NCI-H2227 treated with DMSO at 0.1 percent for 48 hours (cell line): ENCODE measurements at regions not wholly inside any gene's neighbourhood (a gene's known extent, or its start where the extent isn't known, plus 50 kb on each side); places are given as distances from the start of the nearest gene placed in this dataset.
"Not testable (repeated sequence)": the region's sequence is repeated elsewhere in the genome, so short reads cannot be mapped to it uniquely, and the experiment has no call there.

ENCODE experiments used
- DNase-seq: peaks from one replicate; lab custom pipeline; 2025; lab: John Stamatoyannopoulos, UW

DNA sequence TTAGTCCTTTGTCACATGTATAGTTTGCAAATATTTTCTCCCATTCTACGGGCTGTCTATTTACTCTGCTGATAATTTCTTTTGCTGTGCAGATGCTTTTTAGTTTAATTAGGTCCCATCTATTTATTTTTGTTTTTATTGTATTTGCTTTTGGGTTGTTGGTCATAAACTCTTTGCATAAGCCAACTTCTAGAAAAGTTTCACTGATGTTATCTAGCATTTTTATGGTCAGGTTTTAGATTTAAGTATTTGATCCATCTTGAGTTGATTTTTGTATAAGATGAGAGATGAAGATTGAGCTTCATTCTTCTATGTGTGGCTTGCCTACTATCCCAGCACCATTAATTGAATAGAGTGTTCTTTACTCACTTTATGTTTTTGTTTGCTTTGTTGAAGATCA is 1008.4 kb upstream of the ATXN7L3B start:
- DNase-seq, result no peak

DNA sequence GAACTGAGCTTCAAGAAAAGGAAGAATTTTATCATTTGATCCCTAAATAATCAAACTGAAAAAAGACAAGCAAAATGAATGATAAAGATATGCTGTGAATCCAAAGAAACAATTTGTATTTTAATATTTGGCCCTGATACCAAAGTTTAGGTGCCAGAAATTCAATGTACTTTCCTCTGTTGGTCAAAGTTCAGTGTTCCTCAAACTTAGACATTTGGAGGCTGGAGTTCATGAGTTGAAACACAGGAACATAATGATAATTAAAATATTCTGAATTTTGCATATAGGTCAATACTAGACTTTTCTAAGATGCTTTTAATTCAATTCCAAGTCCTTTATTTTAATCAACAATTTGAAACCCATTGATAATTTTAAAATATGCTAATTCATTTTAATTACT is 1007.7 kb upstream of the ATXN7L3B start:
- DNase-seq, result no peak

DNA sequence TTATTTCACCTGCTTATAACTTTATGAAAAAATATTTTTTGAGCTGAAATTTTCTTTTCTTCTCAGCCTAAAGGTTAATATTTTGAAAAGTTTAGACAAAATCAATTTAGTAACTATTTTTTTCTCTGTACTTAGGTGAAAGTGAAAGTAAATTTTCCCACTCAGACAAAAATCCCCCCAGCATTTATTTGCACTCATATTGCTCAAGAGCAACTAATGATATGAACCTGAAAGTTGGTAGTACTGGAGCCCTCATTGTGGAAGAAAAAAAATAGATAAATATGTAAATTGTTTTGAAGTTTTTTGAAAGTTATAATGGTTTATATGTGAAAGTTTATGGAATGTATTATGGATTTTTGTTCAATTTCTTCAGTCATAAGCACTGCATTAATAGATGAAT is 1005.9 kb upstream of the ATXN7L3B start:
- DNase-seq, result no peak

DNA sequence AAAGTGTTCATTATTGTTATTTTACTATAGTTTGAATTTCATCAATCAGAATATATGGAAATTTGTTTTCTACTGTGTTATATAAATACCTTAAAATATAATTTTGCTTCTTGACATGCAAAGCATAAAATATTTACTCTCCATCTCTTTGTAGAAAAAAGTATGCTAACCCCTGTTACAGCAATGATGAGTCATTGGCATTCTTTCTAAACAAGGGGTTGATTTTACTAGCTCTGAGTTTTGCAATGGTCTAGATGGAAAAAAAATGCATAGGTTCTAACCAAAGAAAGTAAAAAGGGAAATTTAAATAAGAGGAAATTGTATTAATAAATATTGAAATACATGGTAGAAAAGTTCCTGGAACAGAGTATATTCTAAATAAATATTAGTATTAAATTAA is 990.2 kb upstream of the ATXN7L3B start:
- no peak for DNase-seq

DNA sequence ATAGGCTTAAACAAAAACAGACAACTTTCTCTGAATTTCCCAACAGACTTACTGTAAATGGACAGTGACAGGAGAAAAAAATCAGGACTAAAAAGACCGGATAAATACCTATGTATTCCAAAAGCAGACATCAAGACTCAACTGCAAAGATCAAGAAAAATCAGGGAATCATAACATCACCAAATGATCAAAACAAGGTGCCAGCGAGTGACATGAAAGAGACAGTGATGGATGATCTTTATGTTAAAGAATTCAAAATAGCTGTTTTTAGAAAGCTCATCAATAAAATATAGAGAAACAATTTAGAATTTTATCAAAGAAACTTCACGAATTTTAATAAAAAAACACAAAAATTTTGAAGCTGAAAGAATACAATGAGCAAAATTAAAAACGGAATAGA is 952.5 kb upstream of the ATXN7L3B start:
- no peak for DNase-seq

DNA sequence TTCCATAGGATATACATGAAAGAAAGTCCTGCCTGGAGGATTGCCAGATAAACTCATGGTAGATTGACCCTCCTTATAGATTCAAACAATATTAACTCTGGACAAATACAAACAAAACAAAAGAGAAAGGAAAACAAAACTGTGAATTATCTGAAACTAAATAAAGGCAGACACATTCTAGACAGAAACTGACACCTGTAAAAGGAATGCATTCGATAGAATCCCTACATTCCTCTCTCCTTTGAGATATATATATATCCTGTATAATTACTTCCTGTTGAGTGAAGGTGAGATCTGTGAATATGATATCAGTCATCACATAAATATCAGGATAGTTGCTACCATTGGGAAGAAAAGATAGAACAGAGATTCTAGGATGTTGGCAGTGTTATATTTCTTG is 948.4 kb upstream of the ATXN7L3B start:
- no peak for DNase-seq

DNA sequence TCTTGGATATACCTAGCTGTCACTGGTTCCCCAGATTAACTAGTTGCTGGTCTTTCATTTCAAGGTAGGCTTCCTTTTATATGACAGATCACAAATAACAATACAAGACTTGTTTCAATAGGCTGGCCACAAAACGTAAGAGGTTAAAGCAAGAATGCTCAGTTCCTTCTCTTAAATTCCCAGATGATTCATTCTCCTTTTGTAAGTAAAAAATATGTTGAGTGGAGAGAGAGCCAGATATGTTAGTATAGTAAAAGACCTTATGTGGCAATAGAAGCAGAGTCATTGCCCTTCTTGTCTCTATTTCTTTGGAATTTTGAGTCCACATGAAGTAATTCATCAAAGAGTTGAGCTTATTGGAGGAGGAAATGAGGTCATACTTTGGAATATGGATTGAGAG is 939.0 kb upstream of the ATXN7L3B start:
- no peak for DNase-seq

DNA sequence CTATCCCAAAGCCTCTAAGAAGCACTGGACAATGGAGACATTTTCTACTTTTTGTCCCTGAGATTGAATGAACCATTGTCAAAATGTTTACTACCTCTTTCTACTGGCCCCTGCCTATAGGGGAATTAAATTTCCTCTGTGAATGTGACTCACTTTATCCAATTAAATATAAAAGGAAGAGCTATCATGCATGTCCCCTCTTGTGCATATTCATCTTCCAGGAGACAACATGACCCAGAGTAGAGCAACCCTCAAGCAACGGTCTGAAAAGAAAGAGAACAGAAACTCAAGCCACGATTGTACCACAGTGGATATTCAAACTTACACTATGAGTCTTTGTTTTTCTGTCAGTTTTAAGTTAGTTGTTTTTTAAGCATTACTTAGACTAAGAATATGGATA is 938.4 kb upstream of the ATXN7L3B start:
- no peak for DNase-seq

DNA sequence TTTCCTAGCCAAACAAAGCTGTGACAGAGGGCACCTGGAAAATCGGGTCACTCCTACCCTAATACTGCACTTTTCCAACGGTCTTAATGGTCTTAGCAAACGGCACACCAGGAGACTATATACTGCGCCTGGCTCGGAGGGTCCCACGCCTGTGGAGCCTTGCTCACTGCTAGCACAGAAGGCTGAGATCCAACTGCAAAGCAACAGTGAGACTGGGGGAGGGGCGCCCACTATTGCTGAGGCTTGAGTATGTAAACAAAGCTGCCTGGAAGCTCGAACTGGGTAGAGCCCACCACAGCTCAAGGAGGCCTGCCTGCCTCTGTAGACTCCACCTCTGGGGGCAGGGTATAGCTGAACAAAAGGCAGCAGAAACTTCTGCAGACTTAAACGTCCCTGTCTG is 931.7 kb upstream of the ATXN7L3B start:
- DNase-seq, result not testable (repeated sequence)

DNA sequence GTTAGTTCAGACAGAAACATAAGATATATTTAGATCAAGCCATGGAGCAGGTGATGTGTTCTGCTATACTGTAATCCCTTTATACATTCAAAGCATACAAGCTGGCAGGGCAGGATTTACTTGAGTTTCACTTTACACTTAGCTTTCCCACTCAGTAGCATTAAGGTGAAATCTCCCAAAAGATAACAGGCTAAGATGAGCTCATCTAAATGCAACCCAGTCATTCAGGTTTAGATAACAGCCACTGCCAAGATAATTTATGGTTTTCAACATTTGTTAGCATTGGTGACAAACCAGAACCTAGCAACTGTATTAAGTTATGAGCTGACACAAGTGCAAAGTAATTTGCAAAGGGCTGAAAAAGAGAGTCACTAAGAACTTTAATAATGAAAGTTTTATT is 925.1 kb upstream of the ATXN7L3B start:
- DNase-seq, result no peak

DNA sequence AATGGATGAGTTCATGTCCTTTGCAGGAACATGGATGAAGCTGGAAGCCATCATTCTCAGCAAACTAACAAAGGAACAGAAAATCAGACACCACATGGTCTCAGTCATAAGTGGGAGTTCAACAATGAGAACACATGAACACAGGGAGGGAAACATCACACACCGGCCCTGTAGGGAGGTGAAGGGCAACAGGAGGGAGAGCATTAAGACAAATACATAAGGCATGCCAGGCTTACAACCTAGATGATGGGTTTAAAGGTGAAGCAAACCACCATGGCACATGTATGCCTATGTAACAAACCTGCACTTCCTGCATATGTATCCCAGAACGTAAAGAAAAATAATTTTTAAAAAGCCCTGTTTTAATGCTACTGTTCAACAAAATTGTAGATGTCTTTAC is 914.2 kb upstream of the ATXN7L3B start:
- no peak for DNase-seq

DNA sequence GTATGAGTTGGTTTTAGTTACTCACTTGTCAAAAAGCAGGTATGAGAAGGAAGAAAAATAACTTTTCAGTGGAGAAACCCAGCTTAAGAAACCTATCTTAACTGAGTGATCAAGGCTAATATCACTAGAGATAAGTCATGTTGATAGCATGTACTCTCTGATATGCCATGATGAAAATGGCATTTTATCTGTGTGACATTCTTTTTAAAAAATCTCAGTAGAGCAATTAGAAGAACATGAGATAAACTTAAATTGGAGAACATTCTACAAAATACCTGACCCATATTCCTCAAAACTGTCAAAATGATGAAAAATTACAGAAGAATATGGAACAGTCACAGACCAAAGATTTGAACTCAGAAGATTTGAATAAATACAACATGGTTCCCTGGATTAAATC is 912.4 kb upstream of the ATXN7L3B start:
- DNase-seq, result no peak

DNA sequence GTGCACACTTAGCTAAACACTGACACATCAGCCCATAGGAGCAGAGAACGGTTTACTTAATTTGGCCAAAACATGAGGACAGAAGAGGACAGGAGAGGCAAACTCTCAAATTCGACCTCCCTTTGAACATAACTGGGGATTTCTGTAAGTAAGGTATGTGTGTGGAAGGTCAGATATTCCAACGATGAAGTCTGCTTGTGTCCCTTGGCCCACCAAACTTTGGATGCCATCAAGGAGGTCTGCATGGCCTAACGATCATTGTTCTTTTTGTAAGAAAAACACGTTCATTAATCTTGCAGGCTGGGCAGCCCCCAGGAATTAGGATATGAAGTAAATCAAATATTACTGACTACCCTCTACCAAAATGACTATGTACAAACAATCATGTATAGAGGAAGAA is 908.5 kb upstream of the ATXN7L3B start:
- DNase-seq, result no peak

DNA sequence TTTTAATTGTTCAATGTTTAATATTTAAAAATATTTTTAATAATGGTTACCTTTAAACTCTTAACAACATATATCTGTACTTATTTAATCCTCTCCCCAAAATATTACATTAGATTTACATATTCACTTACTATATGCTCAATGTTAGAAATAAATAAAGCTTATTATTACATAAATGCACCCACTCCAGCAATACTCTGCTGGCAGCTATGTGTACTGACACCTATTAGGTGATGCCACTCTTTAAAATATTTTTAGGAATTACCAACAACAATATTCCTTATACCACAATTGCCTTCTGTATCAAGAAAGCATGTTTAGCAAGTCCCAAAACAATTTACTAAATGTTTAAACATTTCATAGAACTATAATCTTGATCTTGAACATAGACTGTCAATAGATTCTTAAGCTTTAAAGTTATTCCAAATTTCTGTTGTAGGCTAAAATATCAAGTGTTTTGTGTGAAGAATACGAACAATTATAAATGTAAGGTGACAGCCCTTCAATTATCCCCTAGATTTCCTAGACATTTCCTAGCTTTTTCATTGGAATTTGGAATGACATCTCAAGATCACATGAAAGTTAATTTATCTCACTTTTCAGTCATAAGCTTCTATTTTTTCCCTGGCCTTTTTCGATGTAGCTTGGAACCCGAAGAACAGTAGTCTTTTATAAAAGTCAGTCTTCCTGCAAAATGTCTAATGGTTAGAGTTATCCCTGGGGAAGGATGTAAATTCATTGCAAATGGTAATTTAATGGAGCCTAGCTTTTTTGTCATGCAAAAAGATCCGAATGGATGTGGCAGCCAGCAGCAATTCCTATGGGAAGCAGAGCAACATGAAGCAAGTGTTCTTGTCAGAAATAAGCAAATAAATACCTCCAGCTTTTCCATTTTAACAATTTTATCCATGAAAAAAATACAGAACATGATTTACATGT is 907.5 kb upstream of the ATXN7L3B start:
- DNase-seq, result no peak

DNA sequence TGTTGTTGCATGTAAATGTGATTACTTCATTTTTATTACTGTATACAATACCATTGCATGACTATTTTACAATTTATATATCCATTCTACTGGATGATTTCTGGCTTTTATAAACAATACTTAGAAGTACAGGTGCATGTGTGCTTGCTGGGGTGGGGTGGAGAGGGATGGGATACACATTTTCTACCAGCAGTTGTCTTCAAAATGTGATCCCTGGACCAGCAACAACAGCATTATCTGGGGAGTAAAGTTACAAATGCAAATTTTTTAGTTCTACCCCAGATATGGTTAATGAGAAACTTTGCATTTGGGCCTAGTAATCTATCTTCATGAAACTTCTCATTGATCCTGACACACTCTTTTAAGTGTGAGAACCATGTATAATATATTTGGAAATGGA is 905.4 kb upstream of the ATXN7L3B start:
- DNase-seq, result no peak

DNA sequence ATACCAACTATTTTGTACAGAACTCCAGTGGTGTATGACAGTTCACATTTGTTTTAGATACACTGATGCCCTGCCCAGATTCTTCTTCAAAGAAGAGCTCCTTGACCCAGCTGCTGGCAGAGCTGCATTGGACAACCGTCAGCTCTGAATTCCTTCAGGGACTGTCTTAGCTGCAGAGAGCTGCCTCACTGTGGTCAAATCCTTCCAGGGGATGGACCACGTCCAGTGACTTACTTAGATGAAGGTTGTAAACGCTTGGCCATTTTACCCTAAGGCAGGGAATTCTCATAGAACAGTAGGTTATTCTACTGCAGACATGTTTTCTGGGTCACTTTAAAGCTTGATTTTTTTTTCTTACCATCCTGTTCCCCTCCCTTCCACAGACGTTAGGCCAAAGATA is 905.0 kb upstream of the ATXN7L3B start:
- DNase-seq, result no peak

DNA sequence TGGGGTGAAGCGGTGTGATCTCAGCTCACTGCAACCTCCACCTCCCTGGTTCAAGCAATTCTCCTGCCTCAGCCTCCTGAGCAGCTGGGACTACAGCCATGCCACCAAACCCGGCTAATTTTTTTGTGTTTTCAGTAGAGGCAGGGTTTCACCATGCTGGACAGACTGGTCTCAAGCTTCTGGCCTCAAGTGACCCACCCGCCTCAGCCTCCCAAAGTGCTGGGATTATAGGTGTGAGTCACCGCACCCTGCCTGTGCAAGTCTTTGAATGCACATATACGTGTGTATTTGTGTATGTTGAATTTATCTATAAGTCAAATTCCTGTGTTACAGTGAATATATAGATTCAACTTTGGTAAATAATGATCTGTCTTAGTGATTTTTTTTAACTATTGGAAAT is 898.2 kb upstream of the ATXN7L3B start:
- not testable (repeated sequence) for DNase-seq

DNA sequence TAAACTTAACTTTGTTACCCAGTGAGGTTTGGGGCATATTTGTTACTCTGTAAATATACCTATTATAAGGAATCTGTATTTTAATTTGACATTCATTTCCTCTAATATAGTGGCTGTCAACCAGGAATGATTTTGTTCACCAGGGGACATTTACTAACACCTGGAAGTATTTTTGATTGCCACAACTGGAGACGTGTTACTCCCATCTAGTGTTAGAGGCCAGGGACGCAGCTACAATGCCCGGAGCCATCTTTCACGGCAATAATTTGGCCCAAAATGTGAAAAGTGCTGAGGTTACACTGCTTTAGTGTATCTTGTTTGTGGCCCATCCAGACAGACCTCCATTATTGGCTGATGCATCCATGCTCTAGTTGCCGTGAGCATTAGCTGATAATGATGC is 881.3 kb upstream of the ATXN7L3B start:
- no peak for DNase-seq

DNA sequence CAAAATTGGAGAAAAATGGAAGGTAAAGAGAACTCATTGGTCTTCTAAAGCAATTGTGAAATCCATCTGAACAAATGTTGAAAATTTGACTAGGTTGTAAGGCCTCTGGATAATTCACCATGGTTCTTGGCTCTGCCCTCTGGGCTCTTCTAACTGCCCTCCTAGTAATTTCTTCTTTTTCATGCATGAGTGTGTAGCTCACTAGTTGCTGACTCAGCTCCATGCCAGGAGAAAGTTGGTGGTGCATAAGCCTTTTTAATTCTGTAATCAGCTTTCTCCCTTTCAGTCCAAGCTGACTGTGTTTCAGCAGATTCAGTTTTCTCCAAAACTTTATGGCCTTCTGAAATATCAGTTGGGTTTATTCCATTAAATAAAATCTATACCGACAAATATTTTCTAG is 877.8 kb upstream of the ATXN7L3B start:
- no peak for DNase-seq

DNA sequence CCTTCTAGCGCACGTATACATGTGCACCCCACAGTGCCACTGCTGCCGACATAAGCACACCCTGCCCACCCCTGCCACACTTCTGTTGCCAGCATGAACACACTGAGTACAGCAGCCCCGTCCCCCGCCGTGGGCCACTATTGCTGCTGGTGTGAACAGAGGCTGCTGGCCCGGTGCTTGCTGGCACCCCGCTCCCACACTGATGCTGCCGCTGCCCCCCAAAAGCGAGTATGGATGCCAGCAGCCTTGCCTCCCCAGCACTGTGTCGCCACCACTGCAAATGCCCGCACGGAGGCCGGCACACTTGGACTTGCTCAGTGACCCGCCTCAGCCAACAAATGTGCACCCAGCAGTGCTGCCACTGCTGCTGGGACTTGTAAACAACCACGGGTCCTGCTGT is 872.4 kb upstream of the ATXN7L3B start:
- no peak for DNase-seq

DNA sequence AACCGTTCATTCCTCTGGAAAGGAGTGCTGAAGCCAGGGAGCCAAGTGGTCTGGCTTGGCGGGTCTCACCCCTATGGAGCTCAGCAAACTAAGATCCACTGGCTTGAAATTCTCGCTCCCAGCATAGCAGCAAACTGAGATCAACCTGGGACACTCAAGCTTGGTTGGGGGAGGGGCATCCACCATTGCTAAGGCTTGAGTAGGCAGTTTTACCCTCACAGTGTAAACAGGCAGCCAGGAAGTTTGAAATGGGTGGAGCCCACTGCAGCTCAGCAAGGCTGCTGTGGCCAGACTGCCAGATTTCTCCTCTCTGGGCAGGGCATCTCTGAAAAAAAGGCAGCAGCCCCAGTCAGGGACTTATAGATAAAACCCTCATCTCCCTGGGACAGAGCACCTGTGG is 866.1 kb upstream of the ATXN7L3B start:
- DNase-seq, result not testable (repeated sequence)

DNA sequence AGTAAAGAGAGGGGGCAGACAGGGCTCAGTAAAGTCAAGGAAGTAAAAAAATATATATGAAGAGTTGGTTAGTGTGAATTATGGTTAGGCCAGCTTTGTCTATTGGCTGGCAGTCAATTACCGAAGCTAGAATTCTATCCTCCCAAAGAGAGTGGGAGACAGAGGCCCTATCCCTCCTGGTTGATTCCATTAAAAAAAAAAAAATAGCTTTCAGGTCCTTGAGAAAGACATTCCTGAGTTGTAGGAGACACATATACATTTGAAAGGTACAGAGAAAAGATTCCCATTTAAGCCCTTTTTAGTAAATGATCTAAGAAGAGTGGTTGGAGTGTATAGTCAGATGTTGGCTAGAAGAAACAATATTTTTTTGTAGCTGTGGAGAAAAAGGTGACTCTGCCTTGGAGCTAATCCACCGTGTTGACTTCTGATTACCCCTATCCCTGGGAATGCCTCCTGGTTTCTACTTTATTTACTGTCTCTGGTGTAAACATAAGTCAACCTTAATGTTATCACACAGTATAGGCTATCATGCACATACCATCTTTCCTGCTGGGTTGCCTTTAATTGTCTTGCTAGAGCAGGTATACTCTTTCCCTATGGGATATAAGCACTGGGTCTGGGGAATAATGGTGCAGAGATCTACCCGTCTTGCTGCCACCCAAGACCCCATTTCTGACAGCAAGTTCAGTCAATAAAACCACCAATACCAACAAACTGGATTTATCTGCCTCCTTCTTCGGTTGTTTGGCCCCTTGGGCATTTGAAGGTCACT is 859.9 kb upstream of the ATXN7L3B start:
- no peak for DNase-seq

DNA sequence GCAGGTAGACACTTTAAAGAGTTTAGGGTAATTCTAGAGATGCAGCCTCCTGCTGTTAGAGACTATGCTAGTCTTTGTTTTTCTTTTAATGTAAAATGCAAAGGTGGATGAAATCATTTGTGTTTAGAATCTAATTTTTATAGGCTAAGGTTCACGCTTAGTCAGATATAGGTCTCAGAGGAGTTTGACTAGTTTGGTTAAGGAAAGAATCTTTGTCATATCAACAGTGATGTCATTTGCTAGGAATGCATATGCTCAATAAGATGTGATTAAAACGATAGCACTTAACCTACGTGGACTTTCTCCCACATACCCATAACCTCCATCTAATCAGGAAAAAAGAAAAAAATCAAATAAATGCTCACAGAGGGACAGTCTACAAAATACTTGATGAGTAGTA is 859.3 kb upstream of the ATXN7L3B start:
- no peak for DNase-seq
